ENCODE measurements at regions not wholly inside any gene's neighbourhood (a gene's known extent, or its start where the extent isn't known, plus 50 kb on each side); places are given as distances from the start of the nearest gene placed in this dataset.

DNA sequence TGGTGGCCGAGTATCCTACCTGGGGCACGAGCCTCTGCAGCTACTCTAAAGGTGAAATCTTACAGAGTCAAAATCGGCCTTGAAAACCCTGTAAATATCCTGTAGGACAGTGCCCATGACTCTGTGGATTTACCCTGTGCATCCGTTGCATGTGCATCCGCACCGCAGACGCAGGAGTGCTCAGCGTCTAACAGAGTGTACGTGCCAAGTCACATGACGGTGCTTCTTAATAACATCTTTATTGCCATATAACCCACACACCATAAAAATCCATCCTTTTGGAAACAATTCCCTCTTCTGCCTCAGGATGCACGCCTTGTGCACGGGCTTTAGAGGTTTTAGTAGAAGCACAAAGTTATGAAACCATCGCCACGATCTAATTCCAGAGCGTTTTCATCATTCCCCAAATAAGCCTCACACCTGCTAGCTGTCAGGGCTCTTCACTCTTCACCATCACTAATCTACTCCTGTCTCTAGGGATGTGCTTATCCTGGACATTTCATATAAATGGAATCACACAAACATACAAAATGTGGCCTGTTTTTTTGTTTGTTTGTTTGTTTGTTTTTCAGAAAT lies 384.5 kb upstream of the SULF2 start:
- no peaks in the 10 kb centered on the region for H3K79me2 ChIP-seq (ENCODE audit: insufficient read depth, low read length)
- TF ChIP-seq, protein P1, sequence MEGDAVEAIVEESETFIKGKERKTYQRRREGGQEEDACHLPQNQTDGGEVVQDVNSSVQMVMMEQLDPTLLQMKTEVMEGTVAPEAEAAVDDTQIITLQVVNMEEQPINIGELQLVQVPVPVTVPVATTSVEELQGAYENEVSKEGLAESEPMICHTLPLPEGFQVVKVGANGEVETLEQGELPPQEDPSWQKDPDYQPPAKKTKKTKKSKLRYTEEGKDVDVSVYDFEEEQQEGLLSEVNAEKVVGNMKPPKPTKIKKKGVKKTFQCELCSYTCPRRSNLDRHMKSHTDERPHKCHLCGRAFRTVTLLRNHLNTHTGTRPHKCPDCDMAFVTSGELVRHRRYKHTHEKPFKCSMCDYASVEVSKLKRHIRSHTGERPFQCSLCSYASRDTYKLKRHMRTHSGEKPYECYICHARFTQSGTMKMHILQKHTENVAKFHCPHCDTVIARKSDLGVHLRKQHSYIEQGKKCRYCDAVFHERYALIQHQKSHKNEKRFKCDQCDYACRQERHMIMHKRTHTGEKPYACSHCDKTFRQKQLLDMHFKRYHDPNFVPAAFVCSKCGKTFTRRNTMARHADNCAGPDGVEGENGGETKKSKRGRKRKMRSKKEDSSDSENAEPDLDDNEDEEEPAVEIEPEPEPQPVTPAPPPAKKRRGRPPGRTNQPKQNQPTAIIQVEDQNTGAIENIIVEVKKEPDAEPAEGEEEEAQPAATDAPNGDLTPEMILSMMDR (IDR thresholded peaks at IDR 0.05; ENCODE audit: extremely low read depth, low read depth, low read length): no peak
- H3K4me3 ChIP-seq (ENCODE audit: insufficient read depth, low read length): no peak overlapping the region
- no peaks in the 10 kb centered on the region for H3K4me1 ChIP-seq (ENCODE audit: insufficient read depth, low read length)
- no peaks in the 10 kb centered on the region for H3K36me3 ChIP-seq (ENCODE audit: insufficient read depth, low read length)
- H3K9me3 ChIP-seq (ENCODE audit: low read depth, low read length): peaks cover 4% of the 10 kb centered on the region
- H4K20me1 ChIP-seq (ENCODE audit: insufficient read depth, low read length): no peaks in the 10 kb centered on the region
- H3K27me3 ChIP-seq (ENCODE audit: insufficient read depth, low read length): peaks cover 58% of the 10 kb centered on the region
- H3K4me2 ChIP-seq (ENCODE audit: insufficient read depth, low read length): no peak overlapping the region
- no peak overlapping the region for H3K27ac ChIP-seq (ENCODE audit: low read depth, low read length)
- DNase-seq (ENCODE audit: insufficient read length, low spot score, missing footprints): no peak
- no peak overlapping the region for H2AFZ ChIP-seq (ENCODE audit: low read length)

DNA sequence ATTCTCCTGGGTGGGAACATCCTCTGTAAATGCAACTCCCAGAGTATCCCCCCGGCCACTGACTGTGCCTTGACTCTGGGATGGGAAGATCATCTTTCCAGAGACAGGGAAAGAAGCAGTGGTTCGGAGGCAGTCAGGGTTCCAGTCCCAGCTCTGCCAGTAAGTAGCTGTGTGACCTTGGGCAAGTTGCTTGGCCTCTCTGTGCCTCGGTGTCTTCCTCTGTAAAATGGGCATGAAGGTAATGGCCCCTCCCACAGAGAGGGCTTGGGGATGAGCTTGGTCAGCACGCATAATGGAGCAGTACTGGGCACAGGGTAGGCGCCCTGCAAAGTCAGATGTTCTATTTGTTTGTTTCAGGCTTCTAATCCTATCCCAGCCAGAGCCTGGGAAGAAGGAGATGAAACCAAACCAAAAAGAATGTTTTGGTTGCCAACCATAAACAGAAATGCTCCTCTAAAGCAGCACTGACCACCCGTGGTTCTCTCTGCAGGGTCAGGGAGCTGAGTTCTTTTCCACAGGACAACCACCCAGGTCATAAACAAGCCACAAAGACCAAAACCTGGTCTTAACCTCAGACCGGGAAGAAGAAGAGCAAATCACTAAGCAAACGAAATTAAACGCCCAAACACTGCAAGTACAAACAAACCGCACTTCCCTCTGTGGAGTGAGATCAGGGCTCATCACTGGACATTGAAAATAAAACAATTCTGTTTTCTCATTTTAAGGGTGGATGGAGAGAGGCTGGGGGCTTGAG lies 381.0 kb upstream of the SULF2 start:
- Histone ChIP-seq H3K4me3 (ENCODE audit: insufficient read depth, low read length) (no peak overlapping the region), H3K9me3 (ENCODE audit: low read depth, low read length) (no peaks in the 10 kb centered on the region), H3K36me3 (ENCODE audit: insufficient read depth, low read length) (no peaks in the 10 kb centered on the region), H3K79me2 (ENCODE audit: insufficient read depth, low read length) (no peaks in the 10 kb centered on the region), H4K20me1 (ENCODE audit: insufficient read depth, low read length) (no peaks in the 10 kb centered on the region), H3K4me1 (ENCODE audit: insufficient read depth, low read length) (no peaks in the 10 kb centered on the region), H3K4me2 (ENCODE audit: insufficient read depth, low read length) (no peak overlapping the region), H3K27ac (ENCODE audit: low read depth, low read length) (no peak overlapping the region), H3K27me3 (ENCODE audit: insufficient read depth, low read length) (peaks cover 51% of the 10 kb centered on the region), H2AFZ (ENCODE audit: low read length) (no peak overlapping the region)
- DNase-seq (ENCODE audit: insufficient read length, low spot score, missing footprints): no peak
- TF ChIP-seq, protein P1 (IDR thresholded peaks at IDR 0.05; ENCODE audit: extremely low read depth, low read depth, low read length): no peak

DNA sequence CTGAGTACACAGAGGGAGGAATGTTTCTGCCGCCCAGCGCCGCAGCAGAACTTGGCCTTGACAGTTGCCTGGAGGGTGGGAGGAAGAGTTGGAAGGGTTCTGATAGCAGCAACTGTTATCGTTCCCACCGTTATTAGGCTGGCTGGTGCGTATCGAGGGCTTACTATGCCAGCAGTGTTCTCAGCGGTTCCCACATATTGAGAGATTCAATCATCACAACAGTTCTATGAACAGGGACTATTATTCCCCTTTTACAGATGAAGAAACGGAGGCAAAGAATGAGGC lies 380.1 kb upstream of the SULF2 start:
- no peaks in the 10 kb centered on the region for H4K20me1 ChIP-seq (ENCODE audit: insufficient read depth, low read length)
- DNase-seq (ENCODE audit: insufficient read length, low spot score, missing footprints): no peak
- H3K4me2 ChIP-seq (ENCODE audit: insufficient read depth, low read length): no peak overlapping the region
- no peaks in the 10 kb centered on the region for H3K36me3 ChIP-seq (ENCODE audit: insufficient read depth, low read length)
- no peak overlapping the region for H3K4me3 ChIP-seq (ENCODE audit: insufficient read depth, low read length)
- no peaks in the 10 kb centered on the region for H3K4me1 ChIP-seq (ENCODE audit: insufficient read depth, low read length)
- H3K9me3 ChIP-seq (ENCODE audit: low read depth, low read length): no peaks in the 10 kb centered on the region
- TF ChIP-seq, protein P1 (IDR thresholded peaks at IDR 0.05; ENCODE audit: extremely low read depth, low read depth, low read length): no peak
- no peak overlapping the region for H2AFZ ChIP-seq (ENCODE audit: low read length)
- H3K27ac ChIP-seq (ENCODE audit: low read depth, low read length): no peak overlapping the region
- H3K27me3 ChIP-seq (ENCODE audit: insufficient read depth, low read length): peaks cover 48% of the 10 kb centered on the region
- no peaks in the 10 kb centered on the region for H3K79me2 ChIP-seq (ENCODE audit: insufficient read depth, low read length)

DNA sequence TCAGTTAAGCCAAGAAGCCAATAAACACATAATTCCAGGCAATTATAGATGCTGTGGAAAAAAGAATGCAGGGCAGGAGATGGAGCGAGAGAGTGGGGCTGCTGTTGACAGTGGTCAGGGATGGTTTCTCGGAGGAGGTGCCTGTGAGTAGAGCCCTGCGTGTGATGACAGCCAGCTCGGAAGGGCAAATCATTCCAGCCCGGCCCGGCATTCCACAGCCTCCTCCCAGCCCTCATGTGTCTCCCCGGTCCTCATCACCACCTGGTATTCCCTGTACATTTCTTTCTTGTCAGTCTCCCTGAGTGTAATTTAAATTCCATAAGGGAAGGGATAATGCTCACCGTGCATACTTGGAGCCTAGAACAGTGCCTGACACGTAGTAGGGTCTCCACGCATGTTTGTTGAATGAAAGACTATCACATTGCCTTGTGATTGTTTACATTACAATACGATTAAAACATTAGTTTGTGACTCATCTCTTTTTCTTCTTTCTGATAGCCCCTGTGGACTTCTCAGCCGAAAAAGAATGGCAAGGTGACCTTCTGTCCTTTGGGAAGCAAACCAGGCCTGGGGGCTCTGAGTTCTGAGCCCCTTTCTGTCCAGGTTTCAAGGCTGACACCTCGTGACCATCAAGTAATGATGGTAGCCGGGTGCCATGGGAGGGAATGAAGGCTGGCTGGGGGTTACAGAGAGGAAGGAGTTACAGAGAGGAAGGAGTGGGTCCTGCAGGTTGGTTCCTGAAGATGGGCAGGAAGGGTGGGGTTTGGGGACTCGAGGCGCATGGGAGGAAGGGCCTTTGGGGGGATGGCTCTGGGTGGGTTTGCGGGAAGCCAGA lies 379.5 kb upstream of the SULF2 start:
- TF ChIP-seq, protein P1 (IDR thresholded peaks at IDR 0.05; ENCODE audit: extremely low read depth, low read depth, low read length): no peak
- no peak overlapping the region for H3K4me2 ChIP-seq (ENCODE audit: insufficient read depth, low read length)
- peak; percentile 17 for DNase-seq (ENCODE audit: insufficient read length, low spot score, missing footprints)

More for the DNA sequence above, 379.5 kb upstream of the SULF2 start:
- Histone ChIP-seq H4K20me1 (ENCODE audit: insufficient read depth, low read length) (no peaks in the 10 kb centered on the region), H2AFZ (ENCODE audit: low read length) (no peak overlapping the region), H3K36me3 (ENCODE audit: insufficient read depth, low read length) (no peaks in the 10 kb centered on the region), H3K4me1 (ENCODE audit: insufficient read depth, low read length) (no peaks in the 10 kb centered on the region), H3K79me2 (ENCODE audit: insufficient read depth, low read length) (no peaks in the 10 kb centered on the region), H3K27ac (ENCODE audit: low read depth, low read length) (no peak overlapping the region), H3K27me3 (ENCODE audit: insufficient read depth, low read length) (peaks cover 47% of the 10 kb centered on the region), H3K9me3 (ENCODE audit: low read depth, low read length) (no peaks in the 10 kb centered on the region), H3K4me3 (ENCODE audit: insufficient read depth, low read length) (no peak overlapping the region)

Measured in osteoblast (primary cell).